ENCODE measurements at regions not wholly inside any gene's neighbourhood (a gene's known extent, or its start where the extent isn't known, plus 50 kb on each side); places are given as distances from the start of the nearest gene placed in this dataset.
"Not testable (repeated sequence)": the region's sequence is repeated elsewhere in the genome, so short reads cannot be mapped to it uniquely, and the experiment has no call there.

DNA sequence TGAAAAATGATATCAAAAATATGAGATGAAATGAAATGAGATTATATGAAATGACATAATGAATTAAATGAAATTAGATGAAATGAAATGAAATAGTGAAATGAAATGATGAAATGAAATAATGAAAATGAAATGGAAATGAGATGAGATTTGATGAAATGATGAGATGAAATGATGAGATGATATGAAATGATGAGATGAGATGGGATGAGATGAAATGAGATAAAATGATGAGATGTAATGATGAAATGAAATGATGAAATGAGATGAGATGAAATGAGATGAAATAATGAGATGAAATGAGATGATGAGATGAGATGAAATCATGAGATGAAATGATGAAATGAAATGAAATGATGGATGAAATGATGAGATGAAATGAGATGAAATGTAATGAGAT, 233.9 kb downstream of the PPIAL4F start:
- not testable (repeated sequence) for H3K27ac Mint-ChIP-seq; H3K9me3 Mint-ChIP-seq; DNase-seq; H3K4me1 Mint-ChIP-seq; H3K27me3 Mint-ChIP-seq (ENCODE audit: low read depth in 3 of 3); H3K36me3 Mint-ChIP-seq
- H3K4me3 Mint-ChIP-seq = peak overlapping the region in 1 of 5 donors; percentile 42

Measured in immature natural killer cell (primary cell).